Effector CD8-positive, alpha-beta T cell (primary cell): ENCODE measurements at regions not wholly inside any gene's neighbourhood (a gene's known extent, or its start where the extent isn't known, plus 50 kb on each side); places are given as distances from the start of the nearest gene placed in this dataset.
"Not testable (repeated sequence)": the region's sequence is repeated elsewhere in the genome, so short reads cannot be mapped to it uniquely, and the experiment has no call there.

ENCODE experiments used
- DNase-seq: peaks from one replicate; lab custom pipeline; 2025; lab: John Stamatoyannopoulos, UW

- DNase-seq = no peak
Observed at GRCh38 chr4:155591738-155592143, 74.9 kb upstream of the GUCY1A1 start.

DNA sequence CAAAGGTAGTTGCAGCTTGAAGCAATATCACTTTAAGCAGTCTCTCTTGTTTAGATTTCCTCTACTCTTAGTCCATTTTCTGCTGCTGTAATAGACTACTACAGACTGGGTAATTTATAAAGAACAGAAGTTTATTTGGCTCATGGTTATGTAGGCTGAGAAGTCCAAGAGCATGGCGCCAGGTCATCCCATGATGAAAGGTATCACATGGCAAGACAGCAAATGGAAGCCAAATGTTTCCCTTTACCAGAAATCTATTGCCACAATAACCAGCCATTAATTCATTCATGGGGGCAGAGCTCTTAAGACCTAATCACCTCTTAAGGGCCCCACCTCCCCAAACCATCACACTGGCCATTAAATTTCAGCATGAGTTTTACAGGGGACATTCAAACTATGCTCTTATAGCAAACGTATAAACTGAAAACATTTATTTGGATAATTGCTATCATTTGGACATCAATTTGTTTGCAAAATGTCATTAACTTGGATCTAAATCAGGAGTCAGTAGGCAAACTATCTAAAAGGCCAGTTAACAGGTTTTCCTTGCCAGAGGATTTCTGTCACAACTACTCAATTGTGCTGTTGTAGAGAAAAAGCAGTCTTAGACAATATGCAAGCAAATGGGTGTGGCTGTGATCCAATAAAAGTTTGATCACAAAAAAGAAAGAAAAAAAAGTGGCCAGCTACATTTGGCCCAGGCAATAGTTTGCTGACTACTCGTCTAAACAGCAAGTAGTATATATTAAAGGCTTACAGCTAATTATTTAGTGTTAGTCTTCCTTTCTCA is 75.7 kb upstream of the GUCY1A1 start:
- no peak for DNase-seq

DNA sequence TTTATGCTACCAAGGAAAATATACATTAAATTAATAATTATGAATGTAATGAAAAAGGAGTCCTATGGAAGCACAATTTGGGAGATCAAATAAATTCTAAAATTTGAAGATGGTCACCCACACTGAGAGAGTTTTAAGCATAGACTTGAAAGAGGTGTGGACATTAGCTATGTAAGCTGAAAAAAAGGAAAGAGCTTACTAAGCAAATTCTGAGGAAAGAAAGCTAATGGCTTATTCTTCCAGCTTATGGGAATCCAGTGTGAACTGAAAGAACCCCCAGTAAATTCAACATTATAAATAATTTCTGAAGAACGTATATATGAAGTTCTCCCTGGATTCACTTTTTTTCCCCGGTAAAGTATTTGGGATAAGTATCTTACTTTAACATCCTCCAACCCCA is 78.2 kb upstream of the GUCY1A1 start:
- DNase-seq = no peak

- DNase-seq = no peak
Observed at GRCh38 chr4:155587766-155588165, 78.9 kb upstream of the GUCY1A1 start.

DNA sequence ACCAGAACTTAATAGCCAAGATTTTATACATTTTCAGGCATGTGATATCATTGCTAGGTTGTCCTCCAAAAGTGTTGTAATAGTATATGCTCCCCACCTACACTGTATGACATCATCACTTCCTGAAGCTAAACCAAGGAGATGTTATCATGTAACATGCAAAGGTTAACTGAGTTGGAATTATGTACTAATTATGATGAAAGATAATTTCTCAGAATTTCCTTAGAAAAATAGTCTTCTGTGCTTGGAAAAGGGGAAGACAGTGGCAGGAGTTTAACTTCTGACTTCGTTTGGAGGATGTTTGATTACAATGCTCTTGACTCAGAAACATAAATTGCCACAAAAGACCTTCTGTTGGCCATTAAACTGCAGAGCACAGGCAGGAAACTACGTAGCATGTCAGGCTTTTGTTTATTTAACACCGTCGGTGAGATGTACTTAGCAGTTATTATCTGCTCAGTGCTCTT is 83.6 kb upstream of the GUCY1A1 start:
- no peak for DNase-seq

- DNase-seq = no peak
Observed at GRCh38 chr4:155582041-155582440, 84.6 kb upstream of the GUCY1A1 start.

DNA sequence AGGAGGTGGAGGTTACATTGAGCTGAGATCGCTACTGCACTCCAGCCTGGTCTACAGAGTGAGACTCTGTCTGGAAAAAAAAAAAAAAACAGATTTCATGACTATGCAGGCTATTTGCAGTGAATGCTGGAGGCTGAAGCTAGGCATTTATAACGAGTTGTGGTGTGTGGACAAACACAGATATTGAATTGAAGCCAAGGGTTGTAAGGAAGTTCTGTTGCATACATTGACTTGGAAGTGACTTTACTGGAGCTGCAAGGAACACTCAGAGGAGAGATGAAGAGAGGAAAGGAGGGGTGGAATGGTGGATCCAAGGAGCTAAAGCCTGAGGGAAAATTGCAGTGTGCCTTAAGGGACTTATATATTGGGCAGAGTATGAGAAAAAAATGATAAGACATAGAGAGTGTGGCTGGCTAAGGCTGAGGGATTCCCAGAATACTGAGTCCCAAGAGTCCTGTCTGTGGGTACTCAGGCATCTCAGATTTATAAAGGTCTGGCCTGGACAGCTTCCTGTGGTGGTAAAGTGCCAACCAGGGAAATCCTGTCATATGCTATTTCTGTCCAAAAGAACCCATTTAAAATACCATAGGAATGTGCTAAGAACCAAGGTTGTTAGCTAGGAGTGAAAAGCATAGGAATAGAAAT is 87.8 kb upstream of the GUCY1A1 start:
- no peak for DNase-seq

DNA sequence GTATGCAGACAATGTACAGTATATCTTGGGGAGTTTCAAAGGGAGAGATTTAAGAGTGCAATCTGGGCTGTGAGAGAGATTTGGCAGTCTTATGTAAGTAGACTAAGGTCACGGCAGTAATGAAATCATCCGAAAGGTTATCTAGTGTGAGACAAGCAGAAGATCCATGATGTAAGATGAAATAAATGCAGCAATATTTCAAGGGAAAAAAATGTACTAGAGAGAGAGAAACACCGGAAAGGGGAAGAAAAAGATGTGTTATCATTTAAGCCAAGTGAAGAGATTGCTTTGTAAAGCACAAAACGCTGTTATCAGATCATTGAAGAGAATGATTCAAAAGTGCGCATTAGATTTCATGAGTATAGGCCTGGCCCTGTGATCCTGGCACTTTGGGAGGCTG is 88.4 kb upstream of the GUCY1A1 start:
- DNase-seq = no peak

- not testable (repeated sequence) for DNase-seq
Observed at GRCh38 chr4:155574329-155574728, 92.3 kb upstream of the GUCY1A1 start.

GRCh38 chr4:155573126-155573525 is 93.5 kb upstream of the GUCY1A1 start:
- no peak for DNase-seq

DNA sequence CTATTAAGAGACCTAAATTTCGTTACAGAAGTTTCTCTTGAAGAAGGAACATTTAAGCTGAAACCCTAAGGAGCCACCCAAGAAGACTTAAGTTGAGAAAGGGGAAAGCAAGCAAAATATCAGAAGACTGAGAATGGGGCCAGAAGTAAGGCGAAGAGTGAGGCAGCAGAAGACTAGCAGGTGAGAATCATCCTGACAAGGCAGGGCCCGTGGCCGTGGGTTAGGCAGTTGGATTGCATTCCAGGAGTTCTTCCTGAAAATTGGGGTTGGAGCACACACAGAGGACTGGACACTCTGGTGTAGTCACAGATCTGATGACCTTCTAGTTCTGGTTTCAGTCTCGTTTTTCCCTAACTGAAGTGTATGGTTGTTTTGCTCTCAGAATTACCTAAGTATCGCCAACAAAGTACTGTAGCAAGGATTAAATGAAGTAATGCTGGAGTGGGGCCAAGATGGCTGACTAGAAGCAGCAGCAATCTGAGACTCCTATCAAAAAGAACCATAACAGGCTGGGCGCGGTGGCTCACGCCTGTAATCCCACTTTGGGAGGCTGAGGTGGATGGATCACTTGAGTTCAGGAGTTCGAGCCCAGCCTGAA is 94.4 kb upstream of the GUCY1A1 start:
- DNase-seq = no peak

DNA sequence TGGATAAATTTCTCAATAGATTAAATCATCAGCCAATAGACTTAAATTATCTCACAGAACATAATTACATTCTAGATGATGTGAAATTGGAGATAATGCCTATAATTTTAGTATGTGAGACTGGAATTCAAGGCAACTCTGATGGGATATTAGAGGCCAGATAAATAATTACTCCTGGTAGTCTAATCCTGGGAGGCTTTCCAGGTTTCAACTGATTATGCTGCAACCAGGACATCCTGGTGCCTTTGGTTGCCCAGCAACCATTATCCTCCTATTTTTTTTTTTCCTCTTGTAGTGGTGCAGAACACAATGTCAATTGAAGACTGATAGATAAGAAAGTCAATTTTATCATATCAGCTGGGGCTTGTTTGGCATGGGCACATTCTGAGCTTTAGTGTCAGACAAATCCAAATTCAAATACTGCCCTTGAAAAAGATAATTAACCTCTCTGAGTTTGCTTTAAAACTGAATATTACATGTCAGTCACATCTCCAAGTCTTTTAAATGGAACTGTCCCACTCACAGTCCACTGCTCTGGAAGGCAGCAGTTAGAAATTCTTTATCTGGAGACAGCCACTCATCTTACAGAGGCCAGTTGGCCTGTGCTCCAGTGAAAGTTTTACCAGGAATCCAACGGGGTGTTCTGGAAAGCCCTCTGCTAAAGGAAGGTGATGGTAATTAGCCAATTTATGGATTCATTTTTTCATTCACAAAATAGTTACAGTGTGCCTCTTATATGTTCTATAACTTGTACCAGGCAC is 95.3 kb upstream of the GUCY1A1 start:
- no peak for DNase-seq

DNA sequence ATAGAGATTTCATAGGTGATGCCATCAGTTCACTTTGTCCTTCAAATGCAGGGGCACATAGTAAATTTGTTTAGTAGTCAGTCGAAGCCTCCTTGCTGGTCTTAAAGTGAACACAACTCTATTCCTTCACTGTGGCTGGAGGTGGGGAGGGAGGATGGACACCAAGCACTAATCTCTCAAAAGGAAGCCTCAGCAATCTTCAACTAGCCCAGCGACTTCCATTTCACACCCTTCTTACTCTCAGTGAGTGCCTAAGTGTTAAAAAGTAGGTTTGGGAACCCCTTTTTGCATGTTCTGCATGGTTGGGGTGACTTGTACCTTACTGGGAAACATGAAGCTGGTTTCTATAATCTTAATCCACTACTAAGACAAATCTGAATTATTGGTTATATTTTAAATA is 96.0 kb upstream of the GUCY1A1 start:
- DNase-seq = no peak

- no peak for DNase-seq
Observed at GRCh38 chr4:155569960-155570515, 96.6 kb upstream of the GUCY1A1 start.

- no peak for DNase-seq
Observed at GRCh38 chr4:155569471-155569870, 97.2 kb upstream of the GUCY1A1 start.

GRCh38 chr4:155568641-155569220 is 97.9 kb upstream of the GUCY1A1 start:
- no peak for DNase-seq

- DNase-seq = no peak
Observed at GRCh38 chr4:155566354-155566753, 100.3 kb upstream of the GUCY1A1 start.

GRCh38 chr4:155565776-155566175 is 100.9 kb upstream of the GUCY1A1 start:
- DNase-seq = no peak

- DNase-seq = no peak
Observed at GRCh38 chr4:155565330-155565729, 101.3 kb upstream of the GUCY1A1 start.

GRCh38 chr4:155564880-155565279 is 101.8 kb upstream of the GUCY1A1 start:
- DNase-seq = no peak

- DNase-seq = no peak
Observed at GRCh38 chr4:155564086-155564485, 102.6 kb upstream of the GUCY1A1 start.

DNA sequence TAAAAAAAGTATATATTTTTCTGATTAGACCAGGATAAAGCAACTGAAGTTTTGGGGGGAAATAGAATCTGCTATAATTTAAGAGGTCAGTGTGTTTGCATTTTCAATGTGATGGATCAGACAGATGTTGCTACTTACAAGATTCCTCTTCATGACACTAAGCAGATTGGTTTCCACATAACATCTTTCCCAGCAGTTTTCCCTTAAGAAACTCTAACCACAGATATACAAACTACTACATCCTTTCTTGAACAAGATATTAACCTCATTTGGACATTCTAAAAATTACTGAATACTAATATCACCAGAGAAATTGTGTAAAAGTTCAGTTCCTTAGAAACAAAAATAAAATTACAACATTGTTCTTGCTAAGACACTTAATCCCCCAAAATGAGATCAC is 106.7 kb upstream of the GUCY1A1 start:
- DNase-seq = no peak
